ENCODE measurements at regions not wholly inside any gene's neighbourhood (a gene's known extent, or its start where the extent isn't known, plus 50 kb on each side); places are given as distances from the start of the nearest gene placed in this dataset.

DNA sequence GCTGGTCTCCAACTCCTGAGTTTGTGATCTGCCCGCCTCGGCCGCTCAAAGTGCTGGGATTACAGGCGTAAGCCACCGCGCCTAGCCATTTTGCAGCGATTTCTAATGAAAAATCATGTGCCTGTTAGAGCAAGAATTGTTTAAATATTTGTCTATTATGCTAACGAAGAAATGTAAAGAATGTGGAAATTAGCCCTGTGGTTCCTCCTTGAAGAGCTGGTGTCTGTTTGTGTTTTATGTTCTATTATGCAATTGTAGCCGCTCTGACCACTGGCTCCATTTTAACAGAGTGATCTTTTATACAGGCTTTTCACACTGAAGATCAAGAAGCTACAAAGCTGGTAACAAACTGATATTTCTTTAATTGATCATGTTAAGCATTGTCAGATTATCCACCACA lies 217.3 kb downstream of the USP22 start:
- TF ChIP-seq, protein P1, sequence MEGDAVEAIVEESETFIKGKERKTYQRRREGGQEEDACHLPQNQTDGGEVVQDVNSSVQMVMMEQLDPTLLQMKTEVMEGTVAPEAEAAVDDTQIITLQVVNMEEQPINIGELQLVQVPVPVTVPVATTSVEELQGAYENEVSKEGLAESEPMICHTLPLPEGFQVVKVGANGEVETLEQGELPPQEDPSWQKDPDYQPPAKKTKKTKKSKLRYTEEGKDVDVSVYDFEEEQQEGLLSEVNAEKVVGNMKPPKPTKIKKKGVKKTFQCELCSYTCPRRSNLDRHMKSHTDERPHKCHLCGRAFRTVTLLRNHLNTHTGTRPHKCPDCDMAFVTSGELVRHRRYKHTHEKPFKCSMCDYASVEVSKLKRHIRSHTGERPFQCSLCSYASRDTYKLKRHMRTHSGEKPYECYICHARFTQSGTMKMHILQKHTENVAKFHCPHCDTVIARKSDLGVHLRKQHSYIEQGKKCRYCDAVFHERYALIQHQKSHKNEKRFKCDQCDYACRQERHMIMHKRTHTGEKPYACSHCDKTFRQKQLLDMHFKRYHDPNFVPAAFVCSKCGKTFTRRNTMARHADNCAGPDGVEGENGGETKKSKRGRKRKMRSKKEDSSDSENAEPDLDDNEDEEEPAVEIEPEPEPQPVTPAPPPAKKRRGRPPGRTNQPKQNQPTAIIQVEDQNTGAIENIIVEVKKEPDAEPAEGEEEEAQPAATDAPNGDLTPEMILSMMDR (IDR thresholded peaks at IDR 0.05): no peak
- no peak for TF ChIP-seq POLR2A (IDR thresholded peaks at IDR 0.05)
